HEK293 (cell line): ENCODE measurements at regions not wholly inside any gene's neighbourhood (a gene's known extent, or its start where the extent isn't known, plus 50 kb on each side); places are given as distances from the start of the nearest gene placed in this dataset.

Source experiments
- CTCF ChIA-PET: fragments of 350-600 bp; formaldehyde crosslinking; extraction: SDS; loops from one replicate; lab custom pipeline; 2021; ENCODE audit warnings: antibody characterized with exemption; lab: Yijun Ruan, JAX
- POLR2A ChIA-PET: fragments of 300-600 bp; formaldehyde crosslinking; extraction: SDS; loops from one replicate; lab custom pipeline; 2020; ENCODE audit warnings: antibody characterized with exemption, inconsistent platforms; lab: Yijun Ruan, JAX
- H3K27ac ChIP-seq: fragments of 200-500 bp; sonication (Bioruptor generic); 2 replicates; pipeline ENCODE4 v1.5.1; 2014; ENCODE audit warnings: low read depth, low read length, control low read depth, inconsistent platforms; ENCODE audit errors: extremely low read depth
- H3K36me3 ChIP-seq, 2 experiments: fragments of 200-500 bp in 1 of 2; sonication (Bioruptor generic) in 1 of 2; 1 replicate in 1 of 2; 2 replicates in 1 of 2; pipeline ENCODE4 v1.5.1; 2014 to 2017; ENCODE audit warnings: inconsistent platforms in 2 of 2, low read length in 2 of 2; ENCODE audit not compliant: control insufficient read depth in 2 of 2, insufficient read depth in 1 of 2
- H3K4me1 ChIP-seq: fragments of 200-500 bp; sonication (Bioruptor generic); 2 replicates; pipeline ENCODE4 v1.5.1; 2014; ENCODE audit warnings: mild to moderate bottlenecking, low read length, inconsistent platforms; ENCODE audit not compliant: control insufficient read depth, insufficient read depth
- H3K4me3 ChIP-seq: 2 replicates; pipeline ENCODE4 v1.5.1; 2011; ENCODE audit warnings: low read depth, mild to moderate bottlenecking, control low read depth, low read length, moderate library complexity
- H3K9me3 ChIP-seq: fragments of 200-500 bp; sonication (Bioruptor generic); 2 replicates; pipeline ENCODE4 v1.5.1; 2014; ENCODE audit warnings: low read depth, low read length, inconsistent platforms; ENCODE audit not compliant: control insufficient read depth, insufficient read depth
- HOXA7 ChIP-seq: sonication (generic); formaldehyde crosslinking; IDR thresholded peaks from 2 replicates; pipeline ENCODE4 v1.8.1; 2022; ENCODE audit warnings: missing genetic modification reagents, borderline replicate concordance
- KLF9 ChIP-seq: fragments of 450-650 bp; formaldehyde crosslinking; IDR thresholded peaks from 2 replicates; pipeline ENCODE4 v1.5.1; 2016; ENCODE audit warnings: missing biosample characterization, missing genetic modification characterization, low read depth
- PRDM6 ChIP-seq: fragments of 450-650 bp; formaldehyde crosslinking; IDR thresholded peaks from 2 replicates; pipeline ENCODE4 v1.5.1; 2017; ENCODE audit warnings: missing biosample characterization, missing genetic modification characterization
- RBAK ChIP-seq: fragments of 450-650 bp; formaldehyde crosslinking; IDR thresholded peaks from 2 replicates; pipeline ENCODE4 v1.5.1; 2016; ENCODE audit warnings: missing biosample characterization, missing genetic modification characterization
- REPIN1 ChIP-seq: fragments of 450-650 bp; formaldehyde crosslinking; IDR thresholded peaks from 2 replicates; pipeline ENCODE4 v1.5.1; 2017; ENCODE audit warnings: missing biosample characterization, missing genetic modification characterization, low read depth
- ZBTB17 ChIP-seq: fragments of 450-650 bp; formaldehyde crosslinking; IDR thresholded peaks from 2 replicates; pipeline ENCODE4 v1.5.1; 2016; ENCODE audit warnings: missing biosample characterization, missing genetic modification characterization
- ZFP41 ChIP-seq: fragments of 450-650 bp; formaldehyde crosslinking; IDR thresholded peaks from 2 replicates; pipeline ENCODE4 v1.5.1; 2016; ENCODE audit warnings: missing biosample characterization, missing genetic modification characterization, borderline replicate concordance
- ZNF121 ChIP-seq: fragments of 450-650 bp; formaldehyde crosslinking; IDR thresholded peaks from 2 replicates; pipeline ENCODE4 v1.5.1; 2016; ENCODE audit warnings: missing biosample characterization, missing genetic modification characterization
- ZNF148 ChIP-seq: fragments of 450-650 bp; formaldehyde crosslinking; IDR thresholded peaks from 2 replicates; pipeline ENCODE4 v1.5.0; 2017; ENCODE audit warnings: missing biosample characterization, missing genetic modification characterization, borderline replicate concordance
- ZNF19 ChIP-seq: fragments of 450-650 bp; formaldehyde crosslinking; IDR thresholded peaks from 2 replicates; pipeline ENCODE4; 2016; ENCODE audit warnings: missing biosample characterization, missing genetic modification characterization, low read depth
- ZNF214 ChIP-seq: fragments of 450-650 bp; formaldehyde crosslinking; IDR thresholded peaks from 2 replicates; pipeline ENCODE4 v1.5.1; 2017; ENCODE audit warnings: missing biosample characterization, mild to moderate bottlenecking, missing genetic modification characterization, borderline replicate concordance
- ZNF280D ChIP-seq: fragments of 450-650 bp; formaldehyde crosslinking; IDR thresholded peaks from 2 replicates; pipeline ENCODE4 v1.5.1; 2016; ENCODE audit warnings: missing biosample characterization, missing genetic modification characterization
- ZNF362 ChIP-seq: fragments of 450-650 bp; formaldehyde crosslinking; IDR thresholded peaks from 2 replicates; pipeline ENCODE4 v1.5.1; 2016; ENCODE audit warnings: missing biosample characterization, missing genetic modification characterization
- ZNF391 ChIP-seq: fragments of 450-650 bp; formaldehyde crosslinking; IDR thresholded peaks from 2 replicates; pipeline ENCODE4 v1.5.1; 2016; ENCODE audit warnings: low read depth, missing biosample characterization, missing genetic modification characterization, borderline replicate concordance
- ZNF501 ChIP-seq: fragments of 450-650 bp; formaldehyde crosslinking; IDR thresholded peaks from 2 replicates; pipeline ENCODE4 v1.5.1; 2016; ENCODE audit warnings: missing biosample characterization, missing genetic modification characterization
- ZNF521 ChIP-seq: fragments of 450-650 bp; formaldehyde crosslinking; IDR thresholded peaks from 2 replicates; pipeline ENCODE4 v1.5.1; 2017; ENCODE audit warnings: missing biosample characterization, mild to moderate bottlenecking, missing genetic modification characterization
- ZNF529 ChIP-seq: fragments of 450-650 bp; formaldehyde crosslinking; IDR thresholded peaks from 2 replicates; pipeline ENCODE4 v1.5.1; 2017; ENCODE audit warnings: missing genetic modification characterization, missing biosample characterization; ENCODE audit not compliant: insufficient replicate concordance
- ZNF626 ChIP-seq: fragments of 450-650 bp; sonication (Bioruptor Pico); formaldehyde crosslinking; IDR thresholded peaks from 2 replicates; pipeline ENCODE4 v1.5.1; 2018; ENCODE audit warnings: missing biosample characterization, missing genetic modification characterization, inconsistent platforms
- ZNF837 ChIP-seq: fragments of 450-650 bp; formaldehyde crosslinking; IDR thresholded peaks from 2 replicates; pipeline ENCODE4 v1.5.1; 2016; ENCODE audit warnings: missing biosample characterization, missing genetic modification characterization

GRCh38 chr17:68783861-68784260, 171.3 kb downstream of the ABCA8 start:
- ChIA-PET CTCF (interaction anchor here (1.3 kb wide), 1 partner anchor 9 kb away, joined by 3 read pairs; no protein-coding TSS in a partner anchor), POLR2A (no interaction called here)
- Histone ChIP-seq H3K27ac (no peak overlapping the region), H3K4me3 (no peak overlapping the region), H3K9me3 (no peaks in the 10 kb centered on the region), H3K4me1 (no peaks in the 10 kb centered on the region)
- no peak for TF ChIP-seq PRDM6 (tag by site-specific recombination)
- no peak for TF ChIP-seq ZNF280D (tag by site-specific recombination)
- TF ChIP-seq, all 188 proteins: peak for 0
- no peaks in the 10 kb centered on the region for H3K36me3 ChIP-seq

GRCh38 chr17:68782789-68783188, 172.4 kb downstream of the ABCA8 start:
- Histone ChIP-seq H3K36me3 (no peaks in the 10 kb centered on the region), H3K27ac (no peak overlapping the region), H3K9me3 (no peaks in the 10 kb centered on the region), H3K4me1 (no peaks in the 10 kb centered on the region), H3K4me3 (no peak overlapping the region)
- TF ChIP-seq ZFP41 (tag by site-specific recombination) (no peak), ZNF521 (no peak), HOXA7 (no peak), ZNF19 (no peak), ZNF148 (no peak), ZNF837 (tag by site-specific recombination) (no peak), ZNF529 (tag by site-specific recombination) (no peak)
- POLR2A ChIA-PET: no interaction called here
- CTCF ChIA-PET: interaction anchor here (0.7 kb wide), 1 partner anchor 121 kb away, joined by 4 read pairs; no protein-coding TSS in a partner anchor

- H3K4me1 ChIP-seq: no peaks in the 10 kb centered on the region
- no peaks in the 10 kb centered on the region for H3K9me3 ChIP-seq
- no peak overlapping the region for H3K4me3 ChIP-seq
- no peaks in the 10 kb centered on the region for H3K36me3 ChIP-seq
- CTCF ChIA-PET: interaction anchor here (0.9 to 6.7 kb wide), 3 partner anchors 11 to 471 kb away, joined by 3 to 72 read pairs (median 6); no protein-coding TSS in a partner anchor
- no peak for TF ChIP-seq ZBTB17 (tag by site-specific recombination)
- TF ChIP-seq KLF9 (tag by site-specific recombination): no peak
- no peak for TF ChIP-seq RBAK
- TF ChIP-seq ZNF391 (tag by site-specific recombination): no peak
- no peak for TF ChIP-seq ZNF214 (tag by site-specific recombination)
- TF ChIP-seq ZNF121 (tag by site-specific recombination): no peak
- no peak for TF ChIP-seq ZNF626 (tag by site-specific recombination)
- no peak for TF ChIP-seq ZNF362 (tag by site-specific recombination)
- no peak for TF ChIP-seq REPIN1 (tag by site-specific recombination)
- TF ChIP-seq ZNF501 (tag by site-specific recombination): no peak
- POLR2A ChIA-PET: no interaction called here
- H3K27ac ChIP-seq: no peak overlapping the region
Measured at GRCh38 chr17:68780596-68780995, 174.6 kb downstream of the ABCA8 start.
